GM12891 (cell line): ENCODE measurements at regions not wholly inside any gene's neighbourhood (a gene's known extent, or its start where the extent isn't known, plus 50 kb on each side); places are given as distances from the start of the nearest gene placed in this dataset.

Experiments used
- PAX5 ChIP-seq: IDR thresholded peaks from 2 replicates; pipeline ENCODE4 v1.6.1; 2011; ENCODE audit warnings: low read length, moderate library complexity, mild to moderate bottlenecking; ENCODE audit not compliant: insufficient read depth, severe bottlenecking
- POLR2A ChIP-seq: IDR thresholded peaks from 2 replicates; pipeline ENCODE4 v1.6.1; 2011; ENCODE audit warnings: low read depth, low read length, control low read depth
- POLR2AphosphoS5 ChIP-seq: IDR thresholded peaks from 2 replicates; pipeline ENCODE4 v1.6.1; 2011; ENCODE audit warnings: low read depth, low read length, control low read depth
- POU2F2 ChIP-seq: IDR thresholded peaks from 2 replicates; pipeline ENCODE4 v1.6.1; 2011; ENCODE audit warnings: low read depth, mild to moderate bottlenecking, control low read depth, low read length, moderate library complexity
- SPI1 ChIP-seq: IDR thresholded peaks from 2 replicates; pipeline ENCODE4 v1.6.1; 2011; ENCODE audit warnings: low read depth, low read length, control low read depth
- TAF1 ChIP-seq: IDR thresholded peaks from 2 replicates; pipeline ENCODE4 v1.6.1; 2011; ENCODE audit warnings: low read depth, low read length, control low read depth

GRCh38 chr2:190119923-190120590, 57.5 kb upstream of the MSTN start:
- TF ChIP-seq TAF1 (no peak), POLR2AphosphoS5 (no peak), PAX5 (no peak), POU2F2 (no peak), POLR2A (no peak), SPI1 (no peak)
